NCI-H226 (cell line): ENCODE measurements at regions not wholly inside any gene's neighbourhood (a gene's known extent, or its start where the extent isn't known, plus 50 kb on each side); places are given as distances from the start of the nearest gene placed in this dataset.

Source experiments
- DNase-seq: peaks from one replicate; pipeline ENCODE4 v3.0.0-alpha.2; 2015

- no peak for DNase-seq
Observed at GRCh38 chr11:37560991-37561390, 963.0 kb upstream of the RAG2 start.

GRCh38 chr11:37560346-37560745 lies 962.3 kb upstream of the RAG2 start:
- peak; percentile 62 for DNase-seq

- peak; percentile 18 for DNase-seq
Observed at GRCh38 chr11:37558619-37559210, 960.7 kb upstream of the RAG2 start.

GRCh38 chr11:37557990-37558389 lies 960.0 kb upstream of the RAG2 start:
- DNase-seq = no peak

GRCh38 chr11:37552284-37552683 lies 954.2 kb upstream of the RAG2 start:
- DNase-seq = no peak

GRCh38 chr11:37544491-37544890 lies 946.5 kb upstream of the RAG2 start:
- no peak for DNase-seq

GRCh38 chr11:37533830-37534229 lies 935.8 kb upstream of the RAG2 start:
- DNase-seq = no peak

- DNase-seq = no peak
Observed at GRCh38 chr11:37533087-37533486, 935.1 kb upstream of the RAG2 start.

- no peak for DNase-seq
Observed at GRCh38 chr11:37532271-37532670, 934.2 kb upstream of the RAG2 start.

GRCh38 chr11:37527545-37527944 lies 929.5 kb upstream of the RAG2 start:
- no peak for DNase-seq

GRCh38 chr11:37525336-37525735 lies 927.3 kb upstream of the RAG2 start:
- no peak for DNase-seq

GRCh38 chr11:37519781-37520180 lies 921.7 kb upstream of the RAG2 start:
- no peak for DNase-seq

GRCh38 chr11:37512156-37512780 lies 914.2 kb upstream of the RAG2 start:
- DNase-seq = no peak

GRCh38 chr11:37511425-37511933 lies 913.4 kb upstream of the RAG2 start:
- DNase-seq = peak; percentile 59

- no peak for DNase-seq
Observed at GRCh38 chr11:37509506-37509905, 911.5 kb upstream of the RAG2 start.

- peak; percentile 60 for DNase-seq
Observed at GRCh38 chr11:37506531-37506930, 908.5 kb upstream of the RAG2 start.

- DNase-seq = no peak
Observed at GRCh38 chr11:37505406-37505805, 907.4 kb upstream of the RAG2 start.

- peak; percentile 96 for DNase-seq
Observed at GRCh38 chr11:37504921-37505320, 906.9 kb upstream of the RAG2 start.

GRCh38 chr11:37504060-37504611 lies 906.1 kb upstream of the RAG2 start:
- peak; percentile 91 for DNase-seq

GRCh38 chr11:37503411-37504059 lies 905.5 kb upstream of the RAG2 start:
- DNase-seq = no peak

- DNase-seq = peak; percentile 35
Observed at GRCh38 chr11:37502202-37502601, 904.2 kb upstream of the RAG2 start.

GRCh38 chr11:37500425-37500824 lies 902.4 kb upstream of the RAG2 start:
- peak; percentile 89 for DNase-seq

GRCh38 chr11:37497326-37497725 lies 899.3 kb upstream of the RAG2 start:
- no peak for DNase-seq

- DNase-seq = peak; percentile 23
Observed at GRCh38 chr11:37496201-37496600, 898.2 kb upstream of the RAG2 start.
